GM18505 (cell line): ENCODE measurements at regions not wholly inside any gene's neighbourhood (a gene's known extent, or its start where the extent isn't known, plus 50 kb on each side); places are given as distances from the start of the nearest gene placed in this dataset.
"Not testable (repeated sequence)": the region's sequence is repeated elsewhere in the genome, so short reads cannot be mapped to it uniquely, and the experiment has no call there.

Experiments
- ATAC-seq: cut with Tn5 transposase; IDR thresholded peaks from one replicate; pipeline ENCODE4 v1.9.1; 2021; ENCODE audit not compliant: unreplicated experiment
- POLR2A ChIP-seq: IDR thresholded peaks from 4 replicates; pipeline ENCODE4 v1.6.1; 2011; ENCODE audit warnings: borderline replicate concordance; ENCODE audit not compliant: insufficient read depth, insufficient read length; ENCODE audit errors: extremely low read depth

- ATAC-seq, result not testable (repeated sequence)
- TF ChIP-seq POLR2A, result peak; percentile 68
Measured at GRCh38 chr9:62798884-62799850, 1609.3 kb downstream of the SPATA31A7 start.

DNA sequence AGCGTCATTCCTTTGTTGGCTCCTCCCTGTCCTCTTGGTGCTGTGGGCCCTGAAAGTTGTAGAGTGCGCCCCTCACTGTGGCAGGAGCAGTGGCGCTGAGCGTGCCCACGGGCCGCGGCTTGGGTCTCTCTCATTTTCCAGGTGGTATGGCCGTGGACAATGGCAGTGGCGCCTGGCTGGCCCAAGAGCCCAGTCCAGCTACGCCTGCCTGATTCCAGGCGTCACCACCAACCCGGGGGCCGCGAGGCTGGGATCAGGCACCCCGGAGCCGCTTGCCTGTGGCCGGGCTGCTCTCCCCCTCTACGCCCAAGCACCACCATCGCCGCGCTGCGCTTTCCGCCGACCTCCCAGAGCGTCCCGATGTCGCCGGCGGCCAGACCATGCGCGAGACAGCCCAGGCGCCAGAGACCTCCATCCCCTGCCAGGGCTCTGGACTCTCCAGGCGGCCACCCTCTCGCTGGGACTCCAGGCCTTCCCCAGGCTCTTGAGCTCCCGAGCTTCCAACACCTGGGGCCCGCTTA is 1610.1 kb downstream of the SPATA31A7 start:
- not testable (repeated sequence) for ATAC-seq
- TF ChIP-seq POLR2A, result peak; percentile 55

DNA sequence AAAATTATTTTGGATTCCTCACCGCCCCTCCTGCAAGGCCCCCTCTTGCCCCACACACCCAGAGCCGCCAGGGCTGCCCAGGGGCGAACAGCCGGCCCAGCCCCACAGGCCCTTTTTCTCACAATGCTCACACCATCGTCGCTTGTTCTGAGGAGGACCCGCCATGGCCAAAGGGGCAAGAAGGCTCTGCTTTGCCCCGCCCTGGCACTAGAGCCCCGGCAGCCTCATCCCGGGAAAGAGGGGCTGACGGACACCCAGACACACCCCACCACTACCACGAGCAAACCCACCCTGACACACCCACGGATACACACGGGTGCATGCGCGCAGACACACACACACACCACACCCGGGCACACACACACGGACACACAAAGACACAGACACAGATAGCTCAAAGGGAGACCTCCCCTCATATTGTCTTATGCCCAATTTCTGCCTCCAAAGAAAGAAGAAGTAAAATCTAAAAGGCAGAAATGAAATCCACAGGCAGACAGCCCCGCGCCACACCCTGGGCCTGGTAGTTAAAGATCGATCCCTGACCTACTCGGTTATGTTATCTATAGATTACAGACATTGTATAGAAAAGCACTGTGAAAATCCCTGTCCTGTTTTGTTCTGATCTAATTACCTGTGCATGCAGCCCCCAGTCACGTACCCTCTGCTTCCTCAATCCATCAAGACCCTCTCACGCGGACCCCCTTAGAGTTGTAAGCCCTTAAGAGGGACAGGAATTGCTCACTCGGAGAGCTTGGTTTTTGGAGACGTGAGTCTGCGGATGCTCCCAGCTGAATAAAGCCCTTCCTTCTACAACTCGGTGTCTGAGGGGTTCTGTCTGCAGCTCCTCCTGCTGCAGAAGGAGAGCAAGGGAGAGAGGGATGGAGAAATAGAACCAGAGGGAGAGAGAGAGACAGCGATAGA is 1610.9 kb downstream of the SPATA31A7 start:
- ATAC-seq, result peak; percentile 12
- TF ChIP-seq POLR2A, result peak; percentile 58

GRCh38 chr9:62801372-62801811 is 1611.6 kb downstream of the SPATA31A7 start:
- not testable (repeated sequence) for ATAC-seq

DNA sequence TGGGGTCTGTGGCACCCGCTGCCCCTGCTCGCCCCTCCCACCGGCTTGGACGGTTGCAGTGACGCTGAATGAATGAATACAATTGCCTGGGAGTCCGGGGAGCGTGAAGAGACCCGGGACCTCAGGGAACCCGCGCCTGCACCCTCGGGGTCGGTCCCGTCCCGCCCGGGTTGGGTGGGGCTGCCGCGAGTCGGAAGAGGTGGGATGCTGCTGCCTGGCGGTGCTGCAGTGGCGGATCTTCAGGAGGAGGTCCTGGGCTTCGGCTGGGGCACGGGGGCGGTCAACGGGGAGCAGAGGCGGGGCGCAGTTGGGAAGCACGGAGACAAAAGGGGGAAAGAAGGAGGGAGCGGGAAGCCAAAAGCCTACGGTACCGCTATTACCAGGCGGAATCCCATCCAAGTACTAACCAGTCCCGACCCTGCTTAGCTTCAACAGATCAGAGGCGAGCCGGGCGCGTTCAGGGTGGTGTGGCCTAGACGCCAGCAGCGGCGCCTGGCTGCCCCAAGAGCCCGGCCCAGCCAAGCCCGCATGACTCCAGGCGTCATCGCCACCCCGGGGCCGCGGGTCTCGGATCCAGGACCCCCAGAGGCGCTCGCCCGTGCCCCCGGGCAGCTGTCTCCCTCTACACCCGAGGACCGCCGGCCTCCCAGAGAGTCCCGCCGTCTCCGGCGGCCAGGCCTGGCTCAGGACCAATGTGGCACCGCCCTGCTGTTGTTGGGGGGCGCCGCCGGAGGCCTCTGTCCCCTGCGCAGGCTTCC is 1612.3 kb downstream of the SPATA31A7 start:
- TF ChIP-seq POLR2A, result peak; percentile 92
- peak; percentile 99 for ATAC-seq

More at GRCh38 chr9:62801372-62801811, 1611.6 kb downstream of the SPATA31A7 start:
- TF ChIP-seq POLR2A, result peak; percentile 51

DNA sequence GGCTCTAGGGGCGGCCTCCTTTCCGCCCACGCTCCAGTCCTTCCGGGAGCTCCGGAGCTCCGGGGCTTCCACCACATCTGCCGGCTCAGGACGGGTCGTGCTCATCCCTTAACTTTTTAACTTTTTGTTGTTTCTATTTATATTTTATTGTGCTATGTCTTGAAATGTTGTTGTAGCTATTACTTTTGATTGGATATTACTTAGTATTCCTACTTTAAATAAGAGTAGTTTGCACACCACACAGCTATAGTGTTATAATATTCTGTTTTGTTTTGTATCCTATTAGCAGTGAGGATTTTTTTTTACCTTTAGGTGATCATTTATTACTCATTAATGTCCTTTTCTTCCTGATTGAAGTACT is 1612.9 kb downstream of the SPATA31A7 start:
- ATAC-seq, result not testable (repeated sequence)

- ATAC-seq, result not testable (repeated sequence)
Measured at GRCh38 chr9:62803099-62803498, 1613.3 kb downstream of the SPATA31A7 start.

DNA sequence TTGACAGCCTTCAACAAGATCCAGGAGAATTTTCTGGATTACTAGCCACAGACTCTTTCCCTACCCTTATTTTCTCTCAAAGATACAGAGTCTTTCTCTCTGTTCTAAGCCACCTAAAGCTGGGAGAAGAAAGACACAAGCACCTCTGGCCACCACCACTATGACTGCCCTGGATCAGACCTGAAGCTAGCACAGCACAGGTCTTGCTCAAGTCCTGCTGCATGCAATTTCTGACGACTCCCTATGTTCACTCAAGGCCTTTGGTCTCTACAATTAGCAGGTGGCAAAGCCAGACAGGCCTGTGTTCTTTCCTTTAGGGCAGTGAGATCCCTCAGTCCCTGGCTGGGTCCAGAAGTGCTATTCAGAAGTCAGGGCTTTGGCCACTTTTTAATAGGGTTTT is 1614.5 kb downstream of the SPATA31A7 start:
- not testable (repeated sequence) for ATAC-seq

DNA sequence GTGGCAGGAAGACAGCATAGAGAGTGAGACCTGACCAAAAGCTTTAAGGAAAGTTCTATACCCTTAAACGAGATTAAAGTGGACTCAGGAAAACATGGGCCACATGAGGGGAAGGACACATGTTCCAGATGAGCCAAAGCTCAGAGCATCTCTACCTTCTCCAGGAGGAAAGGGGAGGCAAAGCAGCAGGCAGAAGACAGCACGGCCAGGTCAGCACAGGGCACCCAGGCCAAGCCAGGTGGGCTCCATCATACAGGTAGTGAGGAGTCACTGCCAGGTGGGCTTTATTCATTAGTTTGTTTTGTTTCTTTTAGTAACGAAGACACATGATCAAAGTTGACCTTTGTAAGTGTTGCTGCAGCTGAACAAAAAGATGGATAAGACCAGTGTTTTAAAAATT is 1617.6 kb downstream of the SPATA31A7 start:
- not testable (repeated sequence) for ATAC-seq

DNA sequence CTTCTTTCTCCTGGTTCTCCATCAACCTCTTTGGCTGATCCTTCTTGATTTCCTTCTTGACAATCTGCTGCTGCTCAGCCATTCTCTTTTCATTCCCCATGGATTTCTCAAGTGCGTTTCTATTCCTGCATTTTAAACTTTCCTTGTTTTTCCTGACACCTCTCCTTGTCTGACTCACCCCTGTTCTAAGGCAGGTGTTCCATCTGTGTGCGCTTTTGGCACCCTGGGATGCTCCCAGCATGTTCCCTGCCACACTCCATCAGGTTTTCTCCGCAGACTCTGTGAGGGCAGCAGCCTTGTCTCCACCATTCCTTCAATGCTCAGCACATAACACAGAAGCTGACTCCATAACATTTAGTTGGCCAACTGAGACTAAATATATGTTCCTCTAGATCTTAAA is 1618.2 kb downstream of the SPATA31A7 start:
- not testable (repeated sequence) for ATAC-seq

DNA sequence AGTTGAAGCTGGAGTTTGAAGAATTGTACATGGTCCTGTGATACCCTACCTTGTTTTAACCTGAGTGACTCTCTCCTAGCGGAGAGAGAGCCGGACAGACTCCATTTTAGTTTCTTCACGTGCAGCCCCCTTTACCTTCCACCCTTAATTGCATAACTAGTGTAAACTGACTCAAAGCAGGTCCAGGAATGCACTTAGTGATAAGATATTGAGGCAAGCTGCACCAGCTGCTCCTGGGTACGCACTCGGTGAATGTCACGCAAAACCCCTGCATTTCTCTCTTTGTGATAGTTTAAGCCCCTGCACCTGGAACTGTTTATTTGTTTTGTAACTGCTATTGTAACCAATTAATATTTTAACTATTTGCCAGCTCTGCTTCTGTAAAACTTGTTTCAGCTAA is 1620.5 kb downstream of the SPATA31A7 start:
- not testable (repeated sequence) for ATAC-seq

DNA sequence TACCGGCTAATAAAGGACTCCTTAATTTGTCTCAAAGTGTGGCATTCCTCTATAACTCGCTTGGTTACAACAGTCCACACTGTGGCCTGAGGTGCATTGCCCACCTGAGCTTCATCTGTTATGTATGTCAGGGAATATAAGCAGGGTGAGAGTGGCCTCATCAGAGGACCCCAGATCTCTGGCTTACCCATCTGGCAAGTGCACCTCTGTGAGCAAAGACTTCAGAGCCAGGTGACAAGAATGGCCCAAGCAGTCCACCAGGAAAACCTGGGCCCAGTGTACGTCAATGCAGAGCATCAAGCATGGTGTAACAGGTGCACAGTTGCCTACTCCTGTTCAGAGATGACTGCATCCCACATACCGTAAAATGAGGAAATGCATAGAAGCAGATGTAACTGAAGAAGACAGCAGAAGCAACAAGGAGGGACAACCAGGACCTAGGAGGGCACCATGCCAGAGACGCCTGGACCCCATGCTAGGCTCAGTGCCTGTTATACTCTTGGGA is 1621.0 kb downstream of the SPATA31A7 start:
- not testable (repeated sequence) for ATAC-seq

DNA sequence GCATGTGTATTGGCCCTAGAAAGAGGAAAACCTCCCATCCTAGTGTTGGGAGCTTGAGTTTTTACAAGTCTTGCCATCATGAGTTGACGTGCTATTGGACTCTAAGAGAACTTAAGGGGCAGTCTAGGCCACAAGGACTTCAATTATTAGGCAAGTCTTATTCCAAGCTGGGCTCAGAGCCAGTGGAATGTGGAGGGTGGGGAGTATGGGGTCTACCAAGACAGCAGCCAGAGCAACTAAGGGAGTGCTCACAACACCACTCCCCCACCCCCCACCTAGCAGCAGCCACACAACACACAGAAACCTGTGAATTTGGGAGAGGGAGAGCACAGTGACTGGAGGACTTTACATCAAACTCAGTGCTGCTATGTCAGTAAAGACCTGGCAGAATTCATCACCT is 1625.6 kb downstream of the SPATA31A7 start:
- not testable (repeated sequence) for ATAC-seq

GRCh38 chr9:62816331-62816730 is 1626.5 kb downstream of the SPATA31A7 start:
- ATAC-seq, result not testable (repeated sequence)

DNA sequence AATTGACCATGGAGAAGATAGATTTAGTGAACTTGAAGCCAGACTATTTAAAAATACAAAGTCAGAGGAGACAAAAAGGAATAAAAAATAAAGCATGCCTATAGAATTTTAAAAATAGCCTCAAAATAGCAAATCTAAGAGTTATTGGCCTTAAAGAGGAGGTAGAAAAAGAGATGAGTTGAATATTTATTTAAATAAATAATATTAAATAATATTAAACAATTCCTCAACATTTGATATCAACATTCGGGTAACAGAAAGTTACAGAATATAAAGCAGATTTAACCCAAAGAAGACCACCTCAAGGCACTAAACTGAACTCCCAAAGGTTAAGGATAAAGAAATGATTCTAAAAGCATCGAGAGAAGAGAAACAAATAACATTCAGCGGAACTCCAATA is 1627.4 kb downstream of the SPATA31A7 start:
- ATAC-seq, result not testable (repeated sequence)

- not testable (repeated sequence) for ATAC-seq
Measured at GRCh38 chr9:62822185-62822584, 1632.3 kb downstream of the SPATA31A7 start.

- ATAC-seq, result not testable (repeated sequence)
Measured at GRCh38 chr9:62827957-62828907, 1638.4 kb downstream of the SPATA31A7 start.
